Pancreas (tissue), 10 donors: ENCODE measurements at regions not wholly inside any gene's neighbourhood (a gene's known extent, or its start where the extent isn't known, plus 50 kb on each side); places are given as distances from the start of the nearest gene placed in this dataset.
"Not testable (repeated sequence)": the region's sequence is repeated elsewhere in the genome, so short reads cannot be mapped to it uniquely, and the experiment has no call there.

Experiments
- ATAC-seq, 4 donors: fragments of 200-7000 bp; cut with Tn5 transposase; one replicate each; pipeline versions ENCODE4 v1.8.0 to v1.9.1; 2020; ENCODE audit warnings: mild to moderate bottlenecking in 4 of 4, moderate library complexity in 4 of 4
- DNase-seq, 6 donors: peaks; one replicate each; pipeline ENCODE4 v3.0.0-alpha.2; 2020
- FAIRE-seq: peaks from 2 replicates; lab custom pipeline; 2012; peaks lifted over from hg19 to GRCh38; lab: Jason Lieb, UNC
- H3K27ac ChIP-seq, 4 donors: fragments of 200-600 bp; sonication (generic); 1 replicate in 3 of 4; 2 replicates in 1 of 4; pipeline versions ENCODE4 v1.5.0 to v1.8.0; 2020
- H3K27me3 ChIP-seq, 4 donors: fragments of 200-600 bp; one replicate each; pipeline ENCODE4 v1.8.0; 2021
- H3K36me3 ChIP-seq, 3 donors: fragments of 200-600 bp; sonication (generic) in 1 of 3; one replicate each; pipeline versions ENCODE4 v1.5.0 to v1.8.0; 2020 to 2021
- H3K4me1 ChIP-seq, 3 donors: fragments of 200-600 bp; one replicate each; pipeline ENCODE4 v1.8.0; 2021
- H3K4me3 ChIP-seq, 4 donors: fragments of 200-600 bp; sonication (generic) in 2 of 4; one replicate each; pipeline versions ENCODE4 v1.5.0 to v1.8.0; 2020 to 2021
- H3K9me3 ChIP-seq, 4 donors: fragments of 200-600 bp; one replicate each; pipeline ENCODE4 v1.8.0; 2021
- CTCF ChIP-seq, 4 donors: fragments of 200-600 bp; sonication (generic) in 3 of 4; IDR thresholded peaks; one replicate each; pipeline versions ENCODE4 v1.5.0 to v1.8.0; 2021; ENCODE audit warnings: antibody characterized with exemption in 4 of 4
- WGBS, 2 donors: extraction: QIAGEN DNeasy Blood & Tissue Kit; methylation state at CpG; one replicate each; pipeline ENCODE4 v1.1.7; 2013; 5-methylcytosine and 5-hydroxymethylcytosine counted together
- intact Hi-C, 3 donors: fragments of 100-400 bp; cut with DNase I; formaldehyde crosslinking; loops; one replicate each; pipeline versions ENCODE4 v1.11.1 to v1.14.2; 2022
- donor health status: healthy with polysubstance abuse.
- donor health status: DM: no; HTN: no; CAD: no; lungs with moderate emphysema.
- donor health status: DM: no; HTN: no; CAD: no.
- donor health status: control.
- donor health status: control.
- donor health status: Bipolar disorder and iron deficiency.
- donor health status: DM: yes; HTN: yes; CAD: no.
- donor health status: DM: no; HTN: no; CAD: no.
- donor health status: DM: no; HTN: no; CAD: no.
- donor health status: DM: yes; HTN: yes; CAD: no.

- intact Hi-C loops: no loop called here
- WGBS, 2 donors: 61 to 67% methylated on average over 1 of the region's 1 CpG
- FAIRE-seq (no peak), DNase-seq (no peak), ATAC-seq (no peak)
- TF ChIP-seq CTCF (IDR thresholded peaks at IDR 0.05): no peak
- Histone ChIP-seq H3K27ac (no peak overlapping the region), H3K4me3 (no peak overlapping the region), H3K27me3 (no peaks in the 10 kb centered on the region), H3K9me3 (no peaks in the 10 kb centered on the region), H3K36me3 (no peaks in the 10 kb centered on the region), H3K4me1 (no peaks in the 10 kb centered on the region)
Observed at GRCh38 chr11:50174975-50175374, 142.3 kb downstream of the OR4C45 start.

GRCh38 chr11:50178737-50179136 is 146.1 kb downstream of the OR4C45 start:
- Histone ChIP-seq H3K27ac (no peak overlapping the region), H3K4me1 (no peaks in the 10 kb centered on the region), H3K4me3 (no peak overlapping the region), H3K27me3 (no peaks in the 10 kb centered on the region), H3K36me3 (no peaks in the 10 kb centered on the region), H3K9me3 (no peaks in the 10 kb centered on the region)
- intact Hi-C loops: no loop called here
- DNase-seq (no peak), FAIRE-seq (no peak), ATAC-seq (no peak)
- no peak for TF ChIP-seq CTCF (IDR thresholded peaks at IDR 0.05)

- 46 to 57% methylated on average over 2 of the region's 2 CpGs for WGBS, 2 donors
- no peak for TF ChIP-seq CTCF (IDR thresholded peaks at IDR 0.05)
Observed at GRCh38 chr11:50181334-50181733, 148.7 kb downstream of the OR4C45 start.

GRCh38 chr11:50182486-50182885 is 149.8 kb downstream of the OR4C45 start:
- ATAC-seq: no peak

More at GRCh38 chr11:50181334-50181733, 148.7 kb downstream of the OR4C45 start:
- Histone ChIP-seq H3K4me3 (no peak overlapping the region), H3K27me3 (no peaks in the 10 kb centered on the region), H3K36me3 (no peaks in the 10 kb centered on the region), H3K4me1 (no peaks in the 10 kb centered on the region), H3K27ac (no peak overlapping the region), H3K9me3 (no peaks in the 10 kb centered on the region)
- ATAC-seq (no peak), FAIRE-seq (no peak), DNase-seq (no peak)
- intact Hi-C loops: no loop called here

GRCh38 chr11:50183170-50183569 is 150.5 kb downstream of the OR4C45 start:
- H3K4me1 ChIP-seq, H3K36me3 ChIP-seq, ATAC-seq, intact Hi-C loops, FAIRE-seq, H3K4me3 ChIP-seq, H3K27ac ChIP-seq, H3K9me3 ChIP-seq, H3K27me3 ChIP-seq: not testable (repeated sequence)
- WGBS, 2 donors: 75 to 78% methylated on average over 19 of the region's 19 CpGs
- DNase-seq: peak in 2 of 6 donors; percentile 43 to 52

More at GRCh38 chr11:50182486-50182885, 149.8 kb downstream of the OR4C45 start:
- FAIRE-seq: no peak
- Histone ChIP-seq H3K36me3 (no peaks in the 10 kb centered on the region), H3K4me1 (no peaks in the 10 kb centered on the region), H3K4me3 (no peak overlapping the region), H3K9me3 (no peaks in the 10 kb centered on the region), H3K27ac (no peak overlapping the region), H3K27me3 (no peaks in the 10 kb centered on the region)
- no peak for DNase-seq
- intact Hi-C loops: no loop called here
- WGBS, 2 donors: 81 to 89% methylated on average over 2 of the region's 2 CpGs
- no peak for TF ChIP-seq CTCF (IDR thresholded peaks at IDR 0.05)
